ENCODE measurements at regions not wholly inside any gene's neighbourhood (a gene's known extent, or its start where the extent isn't known, plus 50 kb on each side); places are given as distances from the start of the nearest gene placed in this dataset.

DNA sequence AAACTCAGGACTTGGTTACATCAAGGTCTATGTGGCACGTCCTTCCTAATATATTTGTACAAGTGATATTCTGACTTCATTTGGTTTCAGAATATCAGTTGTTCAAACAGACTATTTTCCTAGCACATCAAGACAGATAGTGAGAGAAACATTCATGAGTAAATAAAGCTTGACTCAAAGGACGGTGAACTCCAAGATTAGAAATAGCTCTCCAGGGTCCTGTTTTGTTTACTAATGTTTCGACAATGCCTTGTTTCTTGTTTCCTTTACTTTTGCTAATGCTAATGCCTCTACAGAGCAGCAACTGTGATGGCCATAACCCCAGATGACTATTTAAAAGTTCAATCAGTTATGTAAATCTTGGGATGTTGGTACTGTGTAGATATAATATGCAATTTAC, 313.9 kb downstream of the KLF12 start:
- POLR2A ChIA-PET: interaction anchor here (1.3 kb wide), 1 partner anchor 57 kb away, joined by 3 read pairs; no protein-coding TSS in a partner anchor
- H3K27ac Mint-ChIP-seq: peak overlapping the region in 3 of 9 donors; percentile 16 to 79 (median 77)
- intact Hi-C loops (cut with micrococcal nuclease): no loop called here

DNA sequence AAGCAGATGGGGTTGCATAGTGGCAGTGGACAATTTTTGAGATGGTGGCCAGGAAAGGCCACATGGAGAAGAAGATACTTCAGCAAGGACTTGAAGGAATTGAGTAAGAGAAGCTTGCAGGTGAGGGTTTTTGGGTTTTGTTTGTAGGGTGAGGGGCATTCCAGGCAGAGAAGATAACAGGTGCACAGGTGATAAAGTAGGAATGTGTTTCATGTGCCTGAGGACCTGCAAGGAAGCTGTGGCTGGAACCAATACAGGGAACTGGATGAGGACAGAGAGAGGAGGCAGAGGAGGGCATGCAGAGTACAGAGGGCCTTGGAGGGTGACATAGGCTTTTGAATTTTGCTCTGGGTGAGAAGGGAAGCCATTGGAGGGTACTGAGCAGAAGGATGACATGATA, 314.5 kb downstream of the KLF12 start:
- H3K27ac ChIP-seq (ENCODE audit: low read depth, low read length): no peak overlapping the region
- intact Hi-C loops (cut with micrococcal nuclease): no loop called here
- no peak overlapping the region for H3K4me3 ChIP-seq (ENCODE audit: low read length)
- CTCF ChIA-PET: no interaction called here
- Mint-ChIP-seq H3K4me3 (peak overlapping the region in 1 of 10 donors; percentile 1), H3K27ac (peak overlapping the region in 7 of 9 donors; percentile 33 to 64 (median 38)), H3K4me1 (peaks cover 11 to 80% (median 62%) of the 10 kb centered on the region in 7 donors), H3K27me3 (no peaks in the 10 kb centered on the region), H3K36me3 (peaks cover 5 to 48% (median 39%) of the 10 kb centered on the region in 5 donors), H3K9me3 (peaks cover 0 to 2% (median 0%) of the 10 kb centered on the region in 11 donors)
- peaks cover 0 to 6% of the 10 kb centered on the region in 2 donors for H3K4me1 ChIP-seq (ENCODE audit: control insufficient read depth in 2 of 2, insufficient read depth in 2 of 2, low read length in 2 of 2)
- H3K36me3 ChIP-seq (ENCODE audit: control insufficient read depth in 2 of 3, insufficient read depth in 3 of 3, low read length in 3 of 3): peaks cover 0 to 11% (median 0%) of the 10 kb centered on the region in 3 experiments
- no peaks in the 10 kb centered on the region for H3K9me3 ChIP-seq (ENCODE audit: control insufficient read depth in 2 of 3, low read length in 3 of 3)
- H3K27me3 ChIP-seq (ENCODE audit: control insufficient read depth in 2 of 2, insufficient read depth in 2 of 2, low read length in 2 of 2): no peaks in the 10 kb centered on the region
- POLR2A ChIA-PET: interaction anchor here (1.3 kb wide), 1 partner anchor 56 kb away, joined by 3 read pairs; no protein-coding TSS in a partner anchor
- DNase-seq (no peak), ATAC-seq (no peak)

More for the DNA sequence above, 313.9 kb downstream of the KLF12 start:
- Mint-ChIP-seq H3K4me1 (peaks cover 15 to 81% (median 61%) of the 10 kb centered on the region in 7 donors), H3K4me3 (no peak overlapping the region), H3K27me3 (no peaks in the 10 kb centered on the region), H3K9me3 (peaks cover 0 to 2% (median 0%) of the 10 kb centered on the region in 11 donors), H3K36me3 (peaks cover 7 to 48% (median 35%) of the 10 kb centered on the region in 5 donors)
- H3K27me3 ChIP-seq (ENCODE audit: control insufficient read depth in 2 of 2, insufficient read depth in 2 of 2, low read length in 2 of 2): no peaks in the 10 kb centered on the region
- no peak overlapping the region for H3K27ac ChIP-seq (ENCODE audit: low read depth, low read length)
- DNase-seq (no peak), ATAC-seq (no peak)
- no peak overlapping the region for H3K4me3 ChIP-seq (ENCODE audit: low read length)
- CTCF ChIA-PET: no interaction called here
- H3K4me1 ChIP-seq (ENCODE audit: control insufficient read depth in 2 of 2, insufficient read depth in 2 of 2, low read length in 2 of 2): peaks cover 0 to 9% of the 10 kb centered on the region in 2 donors
- peaks cover 0 to 11% (median 0%) of the 10 kb centered on the region in 3 experiments for H3K36me3 ChIP-seq (ENCODE audit: control insufficient read depth in 2 of 3, insufficient read depth in 3 of 3, low read length in 3 of 3)
- H3K9me3 ChIP-seq (ENCODE audit: control insufficient read depth in 2 of 3, low read length in 3 of 3): no peaks in the 10 kb centered on the region

- Histone ChIP-seq H3K4me1 (ENCODE audit: control insufficient read depth in 2 of 2, insufficient read depth in 2 of 2, low read length in 2 of 2) (no peaks in the 10 kb centered on the region), H3K27me3 (ENCODE audit: control insufficient read depth in 2 of 2, insufficient read depth in 2 of 2, low read length in 2 of 2) (no peaks in the 10 kb centered on the region), H3K9me3 (ENCODE audit: control insufficient read depth in 2 of 3, low read length in 3 of 3) (no peaks in the 10 kb centered on the region), H3K27ac (ENCODE audit: low read depth, low read length) (no peak overlapping the region), H3K4me3 (ENCODE audit: low read length) (no peak overlapping the region), H3K36me3 (ENCODE audit: control insufficient read depth in 2 of 3, insufficient read depth in 3 of 3, low read length in 3 of 3) (peaks cover 5 to 26% (median 6%) of the 10 kb centered on the region in 3 experiments)
- Mint-ChIP-seq H3K9me3 (peaks cover 0 to 2% (median 0%) of the 10 kb centered on the region in 11 donors), H3K4me3 (peak overlapping the region in 1 of 10 donors; percentile 8), H3K36me3 (peaks cover 12 to 73% (median 59%) of the 10 kb centered on the region in 5 donors), H3K4me1 (peaks cover 11 to 68% (median 55%) of the 10 kb centered on the region in 7 donors), H3K27me3 (no peaks in the 10 kb centered on the region), H3K27ac (peak overlapping the region in 4 of 9 donors; percentile 19 to 61 (median 34))
- DNase-seq: no peak
- no peak for ATAC-seq
- ChIA-PET POLR2A (interaction anchor here (0.6 to 1.9 kb wide), 2 partner anchors 51 to 65 kb away, joined by 3 to 6 read pairs; no protein-coding TSS in a partner anchor), CTCF (interaction anchor here (0.7 kb wide), 1 partner anchor 210 kb away, joined by 6 read pairs; no protein-coding TSS in a partner anchor)
- intact Hi-C loops (cut with micrococcal nuclease): no loop called here
These were observed 317.5 kb downstream of the KLF12 start for GRCh38 chr13:73816702-73817101.

- Histone ChIP-seq H3K27me3 (ENCODE audit: control insufficient read depth in 2 of 2, insufficient read depth in 2 of 2, low read length in 2 of 2) (no peaks in the 10 kb centered on the region), H3K4me3 (ENCODE audit: low read length) (no peak overlapping the region), H3K27ac (ENCODE audit: low read depth, low read length) (no peak overlapping the region), H3K36me3 (ENCODE audit: control insufficient read depth in 2 of 3, insufficient read depth in 3 of 3, low read length in 3 of 3) (peaks cover 5 to 26% (median 6%) of the 10 kb centered on the region in 3 experiments), H3K4me1 (ENCODE audit: control insufficient read depth in 2 of 2, insufficient read depth in 2 of 2, low read length in 2 of 2) (no peaks in the 10 kb centered on the region), H3K9me3 (ENCODE audit: control insufficient read depth in 2 of 3, low read length in 3 of 3) (no peaks in the 10 kb centered on the region)
- Mint-ChIP-seq H3K27ac (peak overlapping the region in 5 of 9 donors; percentile 56 to 64 (median 61)), H3K9me3 (peaks cover 0 to 1% (median 0%) of the 10 kb centered on the region in 11 donors), H3K27me3 (no peaks in the 10 kb centered on the region), H3K36me3 (peaks cover 12 to 64% (median 53%) of the 10 kb centered on the region in 5 donors), H3K4me3 (no peak overlapping the region), H3K4me1 (peaks cover 5 to 59% (median 46%) of the 10 kb centered on the region in 7 donors)
- ChIA-PET CTCF (interaction anchor here (0.5 to 1.3 kb wide), 2 partner anchors 20 to 248 kb away, joined by 3 read pairs; no protein-coding TSS in a partner anchor), POLR2A (interaction anchor here (0.7 to 0.9 kb wide), 3 partner anchors 12 to 55 kb away, joined by 3 to 7 read pairs (median 3); no protein-coding TSS in a partner anchor)
- intact Hi-C loops (cut with micrococcal nuclease): loop anchor here in 1 of 2 donors (2.0 kb wide), 1 partner anchor 15 kb away; no protein-coding TSS in a partner anchor
- no peak for DNase-seq
- no peak for ATAC-seq
These were observed 318.4 kb downstream of the KLF12 start for GRCh38 chr13:73815796-73816195.

GRCh38 chr13:73810647-73811046, 323.6 kb downstream of the KLF12 start:
- H3K27me3 Mint-ChIP-seq: no peaks in the 10 kb centered on the region
- Histone ChIP-seq H3K27ac (ENCODE audit: low read depth, low read length) (no peak overlapping the region), H3K36me3 (ENCODE audit: control insufficient read depth in 2 of 3, insufficient read depth in 3 of 3, low read length in 3 of 3) (peaks cover 5 to 16% (median 6%) of the 10 kb centered on the region in 3 experiments), H3K4me1 (ENCODE audit: control insufficient read depth in 2 of 2, insufficient read depth in 2 of 2, low read length in 2 of 2) (no peaks in the 10 kb centered on the region), H3K4me3 (ENCODE audit: low read length) (no peak overlapping the region), H3K27me3 (ENCODE audit: control insufficient read depth in 2 of 2, insufficient read depth in 2 of 2, low read length in 2 of 2) (no peaks in the 10 kb centered on the region), H3K9me3 (ENCODE audit: control insufficient read depth in 2 of 3, low read length in 3 of 3) (no peaks in the 10 kb centered on the region)
- ATAC-seq: no peak
- peak overlapping the region in 1 of 9 donors; percentile 50 for H3K27ac Mint-ChIP-seq
- H3K9me3 Mint-ChIP-seq: no peaks in the 10 kb centered on the region
- H3K4me3 Mint-ChIP-seq: no peak overlapping the region
- ChIA-PET POLR2A (interaction anchor here (0.6 to 1.4 kb wide), 3 partner anchors 11 to 22 kb away, joined by 3 to 4 read pairs (median 3); no protein-coding TSS in a partner anchor), CTCF (interaction anchor here (0.7 to 1.0 kb wide), 2 partner anchors 323 to 869 kb away, joined by 3 to 4 read pairs; no protein-coding TSS in a partner anchor)
- H3K36me3 Mint-ChIP-seq: peaks cover 12 to 61% (median 40%) of the 10 kb centered on the region in 5 donors
- peaks cover 0 to 56% (median 44%) of the 10 kb centered on the region in 7 donors for H3K4me1 Mint-ChIP-seq
- no peak for DNase-seq
- intact Hi-C loops (cut with micrococcal nuclease): no loop called here

GRCh38 chr13:73809561-73809960, 324.6 kb downstream of the KLF12 start:
- Histone ChIP-seq H3K36me3 (ENCODE audit: control insufficient read depth in 2 of 3, insufficient read depth in 3 of 3, low read length in 3 of 3) (peaks cover 5 to 20% (median 6%) of the 10 kb centered on the region in 3 experiments), H3K4me3 (ENCODE audit: low read length) (no peak overlapping the region), H3K9me3 (ENCODE audit: control insufficient read depth in 2 of 3, low read length in 3 of 3) (no peaks in the 10 kb centered on the region), H3K4me1 (ENCODE audit: control insufficient read depth in 2 of 2, insufficient read depth in 2 of 2, low read length in 2 of 2) (no peaks in the 10 kb centered on the region), H3K27me3 (ENCODE audit: control insufficient read depth in 2 of 2, insufficient read depth in 2 of 2, low read length in 2 of 2) (no peaks in the 10 kb centered on the region), H3K27ac (ENCODE audit: low read depth, low read length) (no peak overlapping the region)
- H3K27me3 Mint-ChIP-seq: no peaks in the 10 kb centered on the region
- DNase-seq (no peak), ATAC-seq (no peak)
- CTCF ChIA-PET: interaction anchor here (0.8 kb wide), 1 partner anchor 21 kb away, joined by 3 read pairs; no protein-coding TSS in a partner anchor
- peak overlapping the region in 2 of 9 donors; percentile 31 to 71 for H3K27ac Mint-ChIP-seq
- intact Hi-C loops (cut with micrococcal nuclease): loop anchor here in 1 of 2 donors (2.0 kb wide), 1 partner anchor 17 kb away; no protein-coding TSS in a partner anchor
- no peaks in the 10 kb centered on the region for H3K9me3 Mint-ChIP-seq
- peaks cover 0 to 53% (median 39%) of the 10 kb centered on the region in 7 donors for H3K4me1 Mint-ChIP-seq
- H3K4me3 Mint-ChIP-seq: no peak overlapping the region
- POLR2A ChIA-PET: interaction anchor here (0.6 kb wide), 1 partner anchor 72 kb away, joined by 5 read pairs; no protein-coding TSS in a partner anchor
- H3K36me3 Mint-ChIP-seq: peaks cover 12 to 55% (median 43%) of the 10 kb centered on the region in 5 donors

All from naive thymus-derived CD4-positive, alpha-beta T cell (primary cell).